Liver (tissue), 3 donors: ENCODE measurements at regions not wholly inside any gene's neighbourhood (a gene's known extent, or its start where the extent isn't known, plus 50 kb on each side); places are given as distances from the start of the nearest gene placed in this dataset.

Source experiments
- EGR1 ChIP-seq, 2 donors: IDR thresholded peaks; 2 replicates each; pipeline ENCODE4 v1.6.1; 2016 to 2018; ENCODE audit warnings: antibody characterized with exemption in 2 of 2, low read depth in 2 of 2
- FOXA1 ChIP-seq: IDR thresholded peaks from 2 replicates; pipeline ENCODE4 v1.6.1; 2016; ENCODE audit warnings: antibody characterized with exemption
- FOXA2 ChIP-seq: IDR thresholded peaks from 2 replicates; pipeline ENCODE4 v1.6.1; 2016; ENCODE audit warnings: antibody characterized with exemption
- GABPA ChIP-seq, 2 donors: IDR thresholded peaks in 1 of 2; conservative IDR thresholded peaks in 1 of 2; 2 replicates each; pipeline ENCODE4 v1.6.1; 2016; ENCODE audit warnings: antibody characterized with exemption in 2 of 2, mild to moderate bottlenecking in 1 of 2, moderate library complexity in 1 of 2
- HNF4G ChIP-seq: IDR thresholded peaks from 2 replicates; pipeline ENCODE4 v1.6.1; 2016; ENCODE audit warnings: antibody characterized with exemption
- RAD21 ChIP-seq, 2 donors: IDR thresholded peaks; 2 replicates each; pipeline ENCODE4 v1.6.1; 2016; ENCODE audit warnings: antibody characterized with exemption in 2 of 2, mild to moderate bottlenecking in 2 of 2
- SP1 ChIP-seq: IDR thresholded peaks from 2 replicates; pipeline ENCODE4 v1.6.1; 2018; ENCODE audit warnings: antibody characterized with exemption, mild to moderate bottlenecking
- TAF1 ChIP-seq: conservative IDR thresholded peaks from 2 replicates; pipeline ENCODE4 v1.6.1; 2016; ENCODE audit warnings: antibody characterized with exemption, mild to moderate bottlenecking
- YY1 ChIP-seq: IDR thresholded peaks from 2 replicates; pipeline ENCODE4 v1.6.1; 2016; ENCODE audit warnings: antibody characterized with exemption, mild to moderate bottlenecking
- TF ChIP-seq, protein P1 (sequence below): fragments of 150-350 bp; IDR thresholded peaks from 2 replicates; pipeline ENCODE4 v1.5.1; 2017; ENCODE audit warnings: improper control_type of control experiment, low read depth, low read length; ENCODE audit not compliant: missing input control
- TF ChIP-seq, protein P2 (sequence below): IDR thresholded peaks from 2 replicates; pipeline ENCODE4 v1.6.1; 2016; ENCODE audit warnings: antibody characterized with exemption, mild to moderate bottlenecking
- TF ChIP-seq, protein P3 (sequence below): IDR thresholded peaks from 2 replicates; pipeline ENCODE4 v1.6.1; 2016; ENCODE audit warnings: antibody characterized with exemption
- TF ChIP-seq, protein P4 (sequence below): IDR thresholded peaks from 2 replicates; pipeline ENCODE4 v1.6.1; 2016; ENCODE audit warnings: antibody characterized with exemption
- donor health status: healthy.
- donor health status: healthy.

DNA sequence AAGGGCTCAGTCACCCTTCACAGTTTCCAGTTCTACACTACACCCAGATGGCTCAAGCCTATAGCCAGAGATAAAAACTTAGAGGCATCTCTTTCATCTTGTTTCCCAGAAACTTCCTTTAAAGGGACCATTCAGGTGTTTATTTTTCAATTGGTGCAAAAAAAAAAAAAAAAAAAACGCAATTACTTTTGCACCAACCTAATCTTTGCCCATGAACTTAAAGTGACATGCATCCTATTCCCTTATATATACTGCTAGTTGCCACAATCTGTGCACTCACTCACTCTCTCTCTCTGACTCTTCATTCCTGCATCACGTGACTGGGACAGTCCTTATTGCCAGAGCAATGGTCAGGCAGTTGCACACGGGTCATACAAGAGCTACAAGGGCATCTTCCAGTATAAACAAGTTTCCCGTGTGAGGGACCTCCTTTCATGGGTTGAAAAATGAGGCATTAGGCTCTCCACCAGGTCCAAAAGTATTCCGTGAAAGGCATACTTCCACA lies 789.4 kb downstream of the EPHA4 start:
- TF ChIP-seq, protein P1, sequence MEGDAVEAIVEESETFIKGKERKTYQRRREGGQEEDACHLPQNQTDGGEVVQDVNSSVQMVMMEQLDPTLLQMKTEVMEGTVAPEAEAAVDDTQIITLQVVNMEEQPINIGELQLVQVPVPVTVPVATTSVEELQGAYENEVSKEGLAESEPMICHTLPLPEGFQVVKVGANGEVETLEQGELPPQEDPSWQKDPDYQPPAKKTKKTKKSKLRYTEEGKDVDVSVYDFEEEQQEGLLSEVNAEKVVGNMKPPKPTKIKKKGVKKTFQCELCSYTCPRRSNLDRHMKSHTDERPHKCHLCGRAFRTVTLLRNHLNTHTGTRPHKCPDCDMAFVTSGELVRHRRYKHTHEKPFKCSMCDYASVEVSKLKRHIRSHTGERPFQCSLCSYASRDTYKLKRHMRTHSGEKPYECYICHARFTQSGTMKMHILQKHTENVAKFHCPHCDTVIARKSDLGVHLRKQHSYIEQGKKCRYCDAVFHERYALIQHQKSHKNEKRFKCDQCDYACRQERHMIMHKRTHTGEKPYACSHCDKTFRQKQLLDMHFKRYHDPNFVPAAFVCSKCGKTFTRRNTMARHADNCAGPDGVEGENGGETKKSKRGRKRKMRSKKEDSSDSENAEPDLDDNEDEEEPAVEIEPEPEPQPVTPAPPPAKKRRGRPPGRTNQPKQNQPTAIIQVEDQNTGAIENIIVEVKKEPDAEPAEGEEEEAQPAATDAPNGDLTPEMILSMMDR, result no peak
- TF ChIP-seq, protein P2, sequence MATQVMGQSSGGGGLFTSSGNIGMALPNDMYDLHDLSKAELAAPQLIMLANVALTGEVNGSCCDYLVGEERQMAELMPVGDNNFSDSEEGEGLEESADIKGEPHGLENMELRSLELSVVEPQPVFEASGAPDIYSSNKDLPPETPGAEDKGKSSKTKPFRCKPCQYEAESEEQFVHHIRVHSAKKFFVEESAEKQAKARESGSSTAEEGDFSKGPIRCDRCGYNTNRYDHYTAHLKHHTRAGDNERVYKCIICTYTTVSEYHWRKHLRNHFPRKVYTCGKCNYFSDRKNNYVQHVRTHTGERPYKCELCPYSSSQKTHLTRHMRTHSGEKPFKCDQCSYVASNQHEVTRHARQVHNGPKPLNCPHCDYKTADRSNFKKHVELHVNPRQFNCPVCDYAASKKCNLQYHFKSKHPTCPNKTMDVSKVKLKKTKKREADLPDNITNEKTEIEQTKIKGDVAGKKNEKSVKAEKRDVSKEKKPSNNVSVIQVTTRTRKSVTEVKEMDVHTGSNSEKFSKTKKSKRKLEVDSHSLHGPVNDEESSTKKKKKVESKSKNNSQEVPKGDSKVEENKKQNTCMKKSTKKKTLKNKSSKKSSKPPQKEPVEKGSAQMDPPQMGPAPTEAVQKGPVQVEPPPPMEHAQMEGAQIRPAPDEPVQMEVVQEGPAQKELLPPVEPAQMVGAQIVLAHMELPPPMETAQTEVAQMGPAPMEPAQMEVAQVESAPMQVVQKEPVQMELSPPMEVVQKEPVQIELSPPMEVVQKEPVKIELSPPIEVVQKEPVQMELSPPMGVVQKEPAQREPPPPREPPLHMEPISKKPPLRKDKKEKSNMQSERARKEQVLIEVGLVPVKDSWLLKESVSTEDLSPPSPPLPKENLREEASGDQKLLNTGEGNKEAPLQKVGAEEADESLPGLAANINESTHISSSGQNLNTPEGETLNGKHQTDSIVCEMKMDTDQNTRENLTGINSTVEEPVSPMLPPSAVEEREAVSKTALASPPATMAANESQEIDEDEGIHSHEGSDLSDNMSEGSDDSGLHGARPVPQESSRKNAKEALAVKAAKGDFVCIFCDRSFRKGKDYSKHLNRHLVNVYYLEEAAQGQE, result no peak
- TF ChIP-seq GABPA (IDR thresholded peaks at IDR 0.05 in 1 of 2, conservative IDR thresholded peaks at IDR 0.05 in 1 of 2) (no peak), EGR1 (IDR thresholded peaks at IDR 0.05; ENCODE audit: low read depth in 2 of 2) (no peak), SP1 (no peak), RAD21 (IDR thresholded peaks at IDR 0.05) (no peak), FOXA2 (no peak), TAF1 (no peak), HNF4G (no peak), YY1 (no peak), FOXA1 (no peak)
- TF ChIP-seq, protein P3, sequence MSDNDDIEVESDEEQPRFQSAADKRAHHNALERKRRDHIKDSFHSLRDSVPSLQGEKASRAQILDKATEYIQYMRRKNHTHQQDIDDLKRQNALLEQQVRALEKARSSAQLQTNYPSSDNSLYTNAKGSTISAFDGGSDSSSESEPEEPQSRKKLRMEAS, result no peak
- TF ChIP-seq, protein P4, sequence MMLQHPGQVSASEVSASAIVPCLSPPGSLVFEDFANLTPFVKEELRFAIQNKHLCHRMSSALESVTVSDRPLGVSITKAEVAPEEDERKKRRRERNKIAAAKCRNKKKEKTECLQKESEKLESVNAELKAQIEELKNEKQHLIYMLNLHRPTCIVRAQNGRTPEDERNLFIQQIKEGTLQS, result no peak
